Activated CD4-positive, alpha-beta T cell treated with anti-CD3 and anti-CD28 coated beads, Interleukin-2, amount 50 U/mL, for 16 hours (primary cell): ENCODE measurements at regions not wholly inside any gene's neighbourhood (a gene's known extent, or its start where the extent isn't known, plus 50 kb on each side); places are given as distances from the start of the nearest gene placed in this dataset.

Experiments used
- DNase-seq: peaks from one replicate; pipeline ENCODE4 v3.0.0-alpha.2; 2020

- DNase-seq, result no peak
Observed at GRCh38 chr15:70555713-70556112, 207.6 kb downstream of the UACA start.

- DNase-seq, result peak; percentile 12
Observed at GRCh38 chr15:70547846-70548487, 215.4 kb downstream of the UACA start.

GRCh38 chr15:70545526-70545925, 217.8 kb downstream of the UACA start:
- DNase-seq, result no peak

GRCh38 chr15:70541511-70541910, 221.8 kb downstream of the UACA start:
- no peak for DNase-seq

- no peak for DNase-seq
Observed at GRCh38 chr15:70539912-70540530, 223.3 kb downstream of the UACA start.

GRCh38 chr15:70539409-70539808, 223.9 kb downstream of the UACA start:
- no peak for DNase-seq

GRCh38 chr15:70538278-70538677, 225.1 kb downstream of the UACA start:
- DNase-seq, result no peak

- DNase-seq, result no peak
Observed at GRCh38 chr15:70535955-70536338, 227.4 kb downstream of the UACA start.

GRCh38 chr15:70535071-70535954, 228.0 kb downstream of the UACA start:
- peak; percentile 46 for DNase-seq

GRCh38 chr15:70533931-70534742, 229.2 kb downstream of the UACA start:
- no peak for DNase-seq

GRCh38 chr15:70532531-70533186, 230.7 kb downstream of the UACA start:
- no peak for DNase-seq

GRCh38 chr15:70531576-70531975, 231.8 kb downstream of the UACA start:
- no peak for DNase-seq

- no peak for DNase-seq
Observed at GRCh38 chr15:70530906-70531305, 232.5 kb downstream of the UACA start.

GRCh38 chr15:70530503-70530902, 232.9 kb downstream of the UACA start:
- DNase-seq, result no peak

GRCh38 chr15:70530017-70530499, 233.3 kb downstream of the UACA start:
- no peak for DNase-seq

- DNase-seq, result no peak
Observed at GRCh38 chr15:70528816-70529215, 234.5 kb downstream of the UACA start.

GRCh38 chr15:70528270-70528706, 235.1 kb downstream of the UACA start:
- peak; percentile 78 for DNase-seq

- DNase-seq, result no peak
Observed at GRCh38 chr15:70526974-70527325, 236.4 kb downstream of the UACA start.

GRCh38 chr15:70526221-70526973, 237.0 kb downstream of the UACA start:
- DNase-seq, result peak; percentile 13

GRCh38 chr15:70525551-70525950, 237.8 kb downstream of the UACA start:
- DNase-seq, result no peak

- no peak for DNase-seq
Observed at GRCh38 chr15:70524470-70524869, 238.9 kb downstream of the UACA start.

GRCh38 chr15:70523616-70524015, 239.7 kb downstream of the UACA start:
- DNase-seq, result no peak
